Stimulated activated naive CD8-positive, alpha-beta T cell treated with anti-CD3 and anti-CD28 coated beads, Interleukin-15, amount 100 ng/mL, for 72 hours (primary cell): ENCODE measurements at regions not wholly inside any gene's neighbourhood (a gene's known extent, or its start where the extent isn't known, plus 50 kb on each side); places are given as distances from the start of the nearest gene placed in this dataset.
A peak's percentile ranks its signal among the peaks of the same experiment; 100 is the strongest.

Source experiments
- ATAC-seq: fragments of 150-1000 bp; cut with Tn5 transposase; 2 replicates; pipeline ENCODE4 v1.10.0; 2021; ENCODE audit warnings: mild to moderate bottlenecking, moderate library complexity
- DNase-seq, 2 donors: peaks; one replicate each; pipeline ENCODE4 v3.0.0; 2021 to 2022
- H3K27ac Mint-ChIP-seq, 2 donors: one replicate each; pipeline ENCODE4 v1.8.0; 2022; ENCODE audit warnings: mild to moderate bottlenecking in 2 of 2, mixed read lengths in 2 of 2, moderate library complexity in 2 of 2
- H3K27me3 Mint-ChIP-seq: one replicate; pipeline ENCODE4 v1.8.0; 2022; ENCODE audit warnings: mixed read lengths
- H3K4me1 Mint-ChIP-seq: one replicate; pipeline ENCODE4 v1.8.0; 2022; ENCODE audit warnings: mild to moderate bottlenecking, mixed read lengths
- H3K4me3 Mint-ChIP-seq, 2 donors: one replicate each; pipeline ENCODE4 v1.8.0; 2022; ENCODE audit warnings: mild to moderate bottlenecking in 2 of 2, mixed read lengths in 2 of 2, moderate library complexity in 1 of 2
- H3K9me3 Mint-ChIP-seq, 2 donors: one replicate each; pipeline ENCODE4 v1.8.0; 2022; ENCODE audit warnings: mixed read lengths in 2 of 2

DNA sequence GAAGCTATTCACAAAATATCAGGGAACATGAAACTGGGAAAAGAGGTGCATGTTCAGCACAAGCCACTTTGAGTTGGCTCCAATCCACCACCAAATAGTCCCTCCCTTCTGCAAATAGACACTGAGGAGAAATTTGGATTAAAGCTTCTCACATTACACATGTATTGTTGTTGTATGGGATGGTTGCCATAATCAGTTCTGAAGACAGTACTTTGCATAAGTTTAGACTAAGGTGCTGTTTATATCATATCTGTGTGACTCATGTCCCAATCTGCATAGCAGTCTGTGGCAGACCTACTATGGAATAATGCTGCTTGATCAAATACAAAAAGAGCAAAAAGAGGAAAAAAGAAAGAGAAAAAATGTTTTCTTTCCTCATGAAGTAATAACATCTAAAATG is 376.7 kb upstream of the DDI1 start:
- H3K27me3 Mint-ChIP-seq: no peaks in the 10 kb centered on the region
- no peak overlapping the region for H3K27ac Mint-ChIP-seq
- ATAC-seq (no peak), DNase-seq (no peak)
- H3K4me1 Mint-ChIP-seq: no peaks in the 10 kb centered on the region
- no peaks in the 10 kb centered on the region for H3K9me3 Mint-ChIP-seq
- no peak overlapping the region for H3K4me3 Mint-ChIP-seq

DNA sequence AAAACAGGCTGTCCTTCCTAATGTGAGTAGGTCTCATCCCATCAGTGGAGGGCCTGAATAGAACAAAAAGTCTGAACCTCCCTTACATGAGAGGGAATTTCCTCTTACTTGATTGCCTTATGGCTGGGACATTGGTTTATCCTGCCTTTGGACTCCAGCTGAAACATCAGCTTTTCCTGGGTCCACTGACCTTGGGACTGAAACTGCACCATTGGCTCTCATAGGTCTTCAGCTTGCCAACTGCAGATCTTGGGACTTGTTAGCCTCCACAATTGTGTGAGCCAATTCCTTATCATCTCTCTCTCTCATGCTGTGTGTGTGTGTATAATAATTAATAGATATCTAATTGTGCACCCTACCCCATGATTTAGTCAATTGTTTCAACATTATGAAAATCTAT is 375.3 kb upstream of the DDI1 start:
- ATAC-seq (no peak), DNase-seq (no peak)
- Mint-ChIP-seq H3K27ac (no peak overlapping the region), H3K27me3 (no peaks in the 10 kb centered on the region), H3K4me1 (no peaks in the 10 kb centered on the region), H3K4me3 (no peak overlapping the region), H3K9me3 (no peaks in the 10 kb centered on the region)

DNA sequence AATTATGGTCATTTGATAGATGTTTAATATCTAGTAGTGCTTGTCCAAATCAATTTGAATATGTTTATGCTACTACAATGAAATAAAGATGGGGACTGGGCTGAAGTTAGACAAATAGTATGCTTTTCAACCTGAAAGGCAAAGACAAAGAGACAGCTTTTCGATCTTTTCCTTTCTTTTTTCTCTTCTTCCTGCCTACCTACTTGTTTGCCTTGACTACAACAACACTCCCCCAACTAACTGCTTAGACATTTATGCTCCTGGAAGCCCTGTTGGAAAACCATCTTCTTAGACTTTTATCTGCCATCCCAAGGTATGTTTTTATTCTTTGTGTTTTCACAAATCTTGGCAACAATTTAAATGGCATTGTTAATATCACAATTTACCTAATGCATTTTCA is 374.4 kb upstream of the DDI1 start:
- Mint-ChIP-seq H3K4me3 (no peak overlapping the region), H3K27ac (no peak overlapping the region), H3K9me3 (no peaks in the 10 kb centered on the region), H3K4me1 (no peaks in the 10 kb centered on the region), H3K27me3 (no peaks in the 10 kb centered on the region)
- ATAC-seq (no peak), DNase-seq (no peak)

DNA sequence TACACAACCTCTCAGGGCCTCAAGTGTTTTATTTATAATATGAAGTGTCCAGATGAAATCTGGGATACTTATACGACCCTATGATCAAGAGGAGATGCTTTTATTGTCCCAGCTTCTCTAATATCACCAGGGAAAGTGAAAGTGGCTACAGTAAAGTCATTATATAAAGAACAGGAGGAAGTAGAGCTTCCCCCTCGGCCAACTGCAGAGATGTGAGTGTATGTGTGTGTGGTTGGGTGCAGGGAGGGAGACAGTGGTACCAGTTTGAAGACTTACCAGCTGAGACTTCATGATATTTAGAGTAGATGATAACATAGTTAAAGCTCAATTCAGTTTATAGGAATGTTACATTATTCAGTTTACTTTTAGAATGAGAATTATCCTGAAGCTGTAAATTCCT is 373.6 kb upstream of the DDI1 start:
- DNase-seq: no peak

DNA sequence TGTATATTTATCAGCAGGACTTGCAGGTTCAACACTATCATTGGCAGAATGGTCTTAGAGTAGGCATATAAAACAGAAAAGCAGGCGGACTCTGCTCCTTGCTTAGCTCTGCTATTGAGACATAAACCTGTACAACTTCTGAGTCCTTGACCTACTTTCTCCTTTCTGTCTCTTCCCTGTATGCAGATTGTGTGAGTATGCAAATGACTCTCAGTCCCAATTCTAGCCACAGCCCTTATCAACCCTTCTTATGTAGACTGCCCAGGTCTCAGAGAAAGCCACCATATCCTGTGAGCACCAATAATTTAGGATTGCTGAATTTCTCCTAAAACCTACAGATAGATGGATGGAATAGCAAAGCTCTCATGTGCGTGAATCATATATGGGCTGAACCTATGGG is 367.6 kb upstream of the DDI1 start:
- H3K4me3 Mint-ChIP-seq: no peak overlapping the region
- H3K9me3 Mint-ChIP-seq: no peaks in the 10 kb centered on the region
- H3K4me1 Mint-ChIP-seq: no peaks in the 10 kb centered on the region
- DNase-seq: no peak
- H3K27me3 Mint-ChIP-seq: no peaks in the 10 kb centered on the region
- no peak for ATAC-seq
- no peak overlapping the region for H3K27ac Mint-ChIP-seq

More for the DNA sequence above, 373.6 kb upstream of the DDI1 start:
- Mint-ChIP-seq H3K27ac (no peak overlapping the region), H3K27me3 (no peaks in the 10 kb centered on the region), H3K4me1 (no peaks in the 10 kb centered on the region), H3K4me3 (no peak overlapping the region), H3K9me3 (no peaks in the 10 kb centered on the region)
- ATAC-seq: no peak

DNA sequence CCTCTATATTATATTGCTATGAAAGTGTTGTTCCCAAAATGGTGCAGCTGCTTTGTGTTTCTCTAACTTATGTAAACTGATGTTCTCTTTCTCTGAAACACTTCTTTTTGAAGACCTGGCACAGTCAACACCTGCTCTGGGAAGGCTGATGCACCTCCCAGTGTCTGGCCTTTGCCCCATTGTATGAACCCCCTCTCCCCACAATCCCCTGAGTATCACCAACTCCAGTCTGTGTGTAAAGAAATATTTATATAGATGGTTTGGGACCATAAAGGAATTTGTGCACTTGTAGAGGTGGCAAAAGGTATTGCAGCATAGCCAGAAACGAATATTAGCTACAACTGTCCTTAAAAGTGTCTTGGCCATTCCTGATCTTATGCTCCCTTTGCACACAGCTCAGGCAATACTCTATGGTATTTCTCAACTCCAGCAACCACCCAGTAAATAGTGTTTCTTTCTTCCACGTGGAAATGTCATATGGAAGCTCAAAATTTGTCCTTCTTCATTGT is 365.2 kb upstream of the DDI1 start:
- no peak for DNase-seq
- H3K9me3 Mint-ChIP-seq: no peaks in the 10 kb centered on the region
- H3K27ac Mint-ChIP-seq: no peak overlapping the region
- H3K27me3 Mint-ChIP-seq: no peaks in the 10 kb centered on the region
- H3K4me3 Mint-ChIP-seq: no peak overlapping the region
- no peaks in the 10 kb centered on the region for H3K4me1 Mint-ChIP-seq
- ATAC-seq: no peak

DNA sequence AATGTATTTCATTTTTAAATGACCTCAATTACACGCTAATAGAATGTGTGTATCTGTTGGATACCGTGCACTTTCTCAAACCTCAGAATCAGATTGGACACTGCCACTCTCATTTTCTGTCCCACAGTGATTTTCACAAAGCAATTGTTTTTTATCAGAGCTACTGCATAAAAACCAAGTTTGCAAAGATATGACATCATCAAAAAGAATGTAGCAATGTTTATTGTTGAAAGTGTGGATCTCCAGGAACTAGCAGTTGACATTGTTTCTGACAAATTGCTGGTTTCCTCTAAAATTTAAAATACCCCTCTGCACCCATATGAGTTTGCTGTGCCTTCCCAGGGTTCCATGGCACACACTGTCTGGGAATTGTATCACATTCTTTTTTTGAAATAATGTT is 362.7 kb upstream of the DDI1 start:
- no peaks in the 10 kb centered on the region for H3K4me1 Mint-ChIP-seq
- H3K4me3 Mint-ChIP-seq: no peak overlapping the region
- no peaks in the 10 kb centered on the region for H3K27me3 Mint-ChIP-seq
- DNase-seq (no peak), ATAC-seq (no peak)
- H3K9me3 Mint-ChIP-seq: no peaks in the 10 kb centered on the region
- no peak overlapping the region for H3K27ac Mint-ChIP-seq

DNA sequence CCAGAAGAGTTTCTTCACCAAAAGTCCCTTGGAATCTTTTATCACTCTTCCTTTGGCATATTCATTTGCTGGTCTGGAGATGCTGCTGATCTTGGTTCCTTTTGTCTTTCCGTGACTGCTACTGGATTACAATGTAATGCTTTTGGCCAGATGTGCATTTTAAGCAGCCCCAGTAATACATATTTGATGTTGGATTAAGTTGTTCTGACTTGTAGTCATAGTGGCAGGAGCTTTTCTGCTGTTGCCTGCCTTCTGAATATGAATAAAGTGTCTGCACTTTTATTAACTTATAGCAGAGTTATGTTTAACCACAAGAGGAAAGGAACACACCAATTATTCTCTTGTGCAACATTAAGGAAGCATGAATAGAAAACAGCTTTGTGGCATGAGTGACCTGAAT is 360.0 kb upstream of the DDI1 start:
- Mint-ChIP-seq H3K27ac (no peak overlapping the region), H3K4me1 (no peaks in the 10 kb centered on the region), H3K27me3 (no peaks in the 10 kb centered on the region), H3K9me3 (no peaks in the 10 kb centered on the region), H3K4me3 (no peak overlapping the region)
- DNase-seq (no peak), ATAC-seq (no peak)

DNA sequence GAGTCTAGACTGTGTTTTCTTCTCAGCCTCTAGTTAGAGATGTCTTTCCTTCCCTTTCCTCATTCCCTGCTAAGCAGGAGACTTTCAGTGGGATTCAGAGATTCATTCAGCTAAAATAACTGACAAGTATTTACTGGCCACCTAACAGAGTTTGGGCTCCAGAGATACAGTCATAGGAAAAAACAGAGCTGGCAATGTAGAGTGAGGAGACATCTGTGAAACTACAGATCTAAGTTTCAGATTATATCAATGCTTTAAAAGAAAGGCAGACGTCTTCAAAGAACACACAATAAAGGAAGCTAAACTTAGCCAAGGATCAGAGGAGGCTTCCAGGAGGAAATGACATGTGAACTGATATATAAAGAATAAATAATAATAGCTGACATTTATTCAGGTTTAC is 355.6 kb upstream of the DDI1 start:
- no peaks in the 10 kb centered on the region for H3K9me3 Mint-ChIP-seq
- H3K27ac Mint-ChIP-seq: no peak overlapping the region
- H3K4me1 Mint-ChIP-seq: peaks cover 7% of the 10 kb centered on the region
- DNase-seq (no peak), ATAC-seq (no peak)
- no peak overlapping the region for H3K4me3 Mint-ChIP-seq
- no peaks in the 10 kb centered on the region for H3K27me3 Mint-ChIP-seq

DNA sequence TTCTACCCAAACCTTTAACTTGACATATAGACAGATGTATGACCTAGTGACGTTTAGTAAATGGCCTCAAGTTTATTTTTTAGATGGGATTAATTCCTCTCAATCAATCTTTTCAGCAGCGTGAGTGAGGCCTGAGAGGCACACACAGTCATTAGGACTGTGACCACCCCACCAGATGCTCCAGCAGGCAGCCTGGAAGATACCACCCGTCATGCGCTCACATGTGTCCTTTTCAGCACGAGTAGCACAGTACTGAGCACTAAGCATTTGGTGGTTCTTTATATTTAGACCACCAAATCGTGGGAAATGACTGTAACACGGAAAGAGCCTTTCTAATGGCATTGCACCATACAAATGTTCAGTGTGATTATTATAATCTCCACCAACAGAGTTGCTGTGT is 354.6 kb upstream of the DDI1 start:
- Mint-ChIP-seq H3K9me3 (no peaks in the 10 kb centered on the region), H3K27me3 (no peaks in the 10 kb centered on the region), H3K27ac (no peak overlapping the region), H3K4me1 (peaks cover 7% of the 10 kb centered on the region), H3K4me3 (no peak overlapping the region)
- ATAC-seq: peak; percentile 15
- no peak for DNase-seq

DNA sequence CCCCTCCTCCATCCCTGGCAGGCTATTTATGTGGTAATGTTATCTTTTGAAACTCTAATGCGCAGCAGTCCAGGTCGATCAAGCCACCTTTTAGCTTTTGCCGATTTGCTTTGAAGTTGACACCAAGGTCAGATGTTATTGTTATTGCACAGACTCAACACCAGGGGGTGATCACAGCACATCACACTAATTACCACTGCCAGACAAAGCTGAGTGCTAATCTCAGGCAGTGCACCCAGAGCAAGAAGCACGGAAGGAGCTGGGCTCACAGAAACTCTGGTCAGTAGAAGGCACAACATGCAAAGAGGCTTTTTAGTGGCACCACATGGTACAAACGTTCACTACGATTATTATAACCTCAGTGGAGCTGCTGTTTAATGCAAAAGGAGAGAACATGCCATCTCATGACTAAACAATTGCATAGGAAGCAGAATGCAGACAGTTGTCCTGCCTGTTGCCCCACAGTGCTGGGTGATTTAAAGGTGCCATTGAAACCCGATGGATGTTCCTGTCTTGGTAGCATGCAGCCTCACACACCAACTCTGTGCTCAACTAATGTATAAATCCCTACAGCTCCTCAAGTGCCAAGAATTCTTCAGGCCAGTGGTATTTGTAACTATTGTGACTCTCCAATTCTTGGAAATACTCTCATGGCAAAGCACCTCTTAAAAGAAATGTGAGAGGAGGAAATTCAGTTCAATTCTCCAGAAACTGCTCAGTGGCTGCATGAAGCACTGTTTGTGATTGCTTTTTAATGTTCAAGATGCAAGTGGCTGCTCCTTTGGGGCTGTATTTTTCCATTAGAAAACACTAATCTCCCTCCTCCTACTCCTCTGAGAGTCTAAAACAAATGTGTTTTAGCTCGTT is 353.9 kb upstream of the DDI1 start:
- H3K9me3 Mint-ChIP-seq: no peaks in the 10 kb centered on the region
- peak; percentile 79 for ATAC-seq
- H3K27me3 Mint-ChIP-seq: no peaks in the 10 kb centered on the region
- H3K4me1 Mint-ChIP-seq: peaks cover 7% of the 10 kb centered on the region
- no peak overlapping the region for H3K27ac Mint-ChIP-seq
- peak; percentile 34 to 37 for DNase-seq
- H3K4me3 Mint-ChIP-seq: no peak overlapping the region

DNA sequence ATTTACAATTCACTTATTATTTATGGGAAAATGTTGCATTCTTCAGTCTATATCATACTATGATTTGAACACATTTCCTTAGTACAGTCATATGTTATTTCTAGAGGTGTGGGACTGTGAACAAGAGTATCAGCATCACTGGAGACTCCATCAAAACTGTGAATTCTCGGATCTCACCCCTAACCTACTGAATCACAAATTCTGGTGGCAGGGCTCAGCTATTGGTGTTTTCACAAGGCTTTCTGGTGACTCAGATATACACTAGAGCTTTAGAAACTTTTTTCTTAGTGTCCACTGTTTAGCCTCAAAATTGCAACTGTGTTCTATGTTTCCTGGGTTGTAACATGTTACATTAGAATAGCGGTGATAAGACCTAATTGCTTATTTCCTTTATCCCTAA is 352.9 kb upstream of the DDI1 start:
- peaks cover 7% of the 10 kb centered on the region for H3K4me1 Mint-ChIP-seq
- DNase-seq: no peak

DNA sequence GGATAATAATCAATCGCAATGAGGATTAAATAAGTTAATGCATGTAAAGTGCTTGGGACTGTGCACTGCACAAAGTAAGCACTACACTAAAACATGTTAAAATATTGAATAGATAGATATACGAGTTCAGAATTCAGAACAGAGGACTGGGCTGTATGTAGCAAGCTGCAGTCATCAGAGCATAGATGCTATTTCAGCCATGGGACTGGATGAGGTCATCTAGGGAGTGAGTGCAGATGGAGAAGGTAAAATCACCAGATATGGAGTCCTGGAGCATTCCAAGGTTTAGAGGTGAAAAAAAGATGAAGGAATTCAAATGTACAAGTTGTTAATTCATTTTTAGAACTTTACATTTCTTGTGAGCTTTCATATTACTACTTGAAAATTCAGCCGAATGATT is 347.5 kb upstream of the DDI1 start:
- Mint-ChIP-seq H3K9me3 (no peaks in the 10 kb centered on the region), H3K27ac (no peak overlapping the region), H3K27me3 (no peaks in the 10 kb centered on the region), H3K4me1 (no peaks in the 10 kb centered on the region), H3K4me3 (no peak overlapping the region)
- ATAC-seq (no peak), DNase-seq (no peak)

More for the DNA sequence above, 352.9 kb upstream of the DDI1 start:
- Mint-ChIP-seq H3K27me3 (no peaks in the 10 kb centered on the region), H3K9me3 (no peaks in the 10 kb centered on the region), H3K27ac (no peak overlapping the region), H3K4me3 (no peak overlapping the region)
- ATAC-seq: no peak

DNA sequence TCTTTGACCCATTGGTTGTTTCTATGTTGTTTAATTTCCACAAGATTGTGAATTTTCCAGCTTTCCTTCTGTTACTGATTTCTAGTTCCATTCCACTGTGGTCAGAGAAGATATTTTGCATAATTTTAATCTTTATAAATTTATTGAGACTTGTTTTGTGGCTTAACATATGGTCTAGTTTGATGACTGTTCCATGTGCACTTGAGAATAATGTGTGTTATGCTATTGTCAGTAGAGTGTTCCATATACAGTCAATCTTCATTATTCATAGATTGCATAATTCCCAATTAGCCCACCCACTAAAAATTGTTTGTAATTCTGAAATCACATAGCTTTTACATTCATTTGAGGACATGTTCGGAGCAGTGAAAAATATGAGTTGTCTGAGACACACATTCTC is 346.1 kb upstream of the DDI1 start:
- H3K4me1 Mint-ChIP-seq: no peaks in the 10 kb centered on the region
- H3K27ac Mint-ChIP-seq: no peak overlapping the region
- H3K4me3 Mint-ChIP-seq: no peak overlapping the region
- H3K9me3 Mint-ChIP-seq: no peaks in the 10 kb centered on the region
- DNase-seq (no peak), ATAC-seq (no peak)
- H3K27me3 Mint-ChIP-seq: no peaks in the 10 kb centered on the region

DNA sequence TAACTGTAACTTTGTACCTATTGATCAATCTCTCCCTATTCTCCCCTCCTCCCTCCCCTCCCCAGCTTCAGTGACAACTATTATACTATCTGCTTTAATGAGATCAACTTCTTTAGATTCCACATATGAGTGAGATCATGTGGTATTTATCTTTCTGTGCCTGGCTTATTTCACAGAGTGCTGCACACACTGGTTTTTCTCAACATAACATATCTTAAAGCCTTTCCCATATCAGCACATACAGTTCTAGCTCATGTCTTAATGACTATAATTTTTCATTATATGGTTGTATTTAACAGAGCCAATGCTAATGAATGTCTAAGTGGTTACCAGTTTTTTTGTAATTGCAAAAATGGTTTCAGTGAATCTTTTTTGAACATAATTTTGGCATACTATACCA is 340.3 kb upstream of the DDI1 start:
- DNase-seq: no peak
- peaks cover 0 to 6% of the 10 kb centered on the region in 2 donors for H3K9me3 Mint-ChIP-seq
- H3K27ac Mint-ChIP-seq: no peak overlapping the region
- H3K4me1 Mint-ChIP-seq: no peaks in the 10 kb centered on the region
- no peak for ATAC-seq
- no peaks in the 10 kb centered on the region for H3K27me3 Mint-ChIP-seq
- H3K4me3 Mint-ChIP-seq: no peak overlapping the region

DNA sequence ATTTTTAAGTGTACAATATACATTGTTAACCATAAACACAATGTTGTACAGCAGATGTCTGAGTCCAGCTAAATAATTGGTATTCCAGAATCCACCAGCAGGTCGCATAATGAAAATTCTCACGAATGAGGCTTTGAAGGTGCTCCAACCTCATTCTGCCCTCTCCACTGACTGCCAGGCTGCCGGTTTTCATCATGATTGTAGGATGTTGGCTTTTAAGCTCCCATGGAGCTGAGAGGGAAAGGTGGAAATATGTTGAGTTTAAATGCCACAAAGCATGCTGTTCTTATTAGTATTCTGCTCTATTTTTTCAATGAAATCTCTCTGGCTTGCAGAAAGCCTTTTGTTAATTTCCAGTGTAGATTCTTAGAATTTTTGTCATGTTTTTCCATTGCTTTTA is 337.2 kb upstream of the DDI1 start:
- Mint-ChIP-seq H3K27ac (no peak overlapping the region), H3K4me1 (no peaks in the 10 kb centered on the region), H3K4me3 (no peak overlapping the region), H3K9me3 (peaks cover 0 to 6% of the 10 kb centered on the region in 2 donors), H3K27me3 (no peaks in the 10 kb centered on the region)
- no peak for DNase-seq
- no peak for ATAC-seq

DNA sequence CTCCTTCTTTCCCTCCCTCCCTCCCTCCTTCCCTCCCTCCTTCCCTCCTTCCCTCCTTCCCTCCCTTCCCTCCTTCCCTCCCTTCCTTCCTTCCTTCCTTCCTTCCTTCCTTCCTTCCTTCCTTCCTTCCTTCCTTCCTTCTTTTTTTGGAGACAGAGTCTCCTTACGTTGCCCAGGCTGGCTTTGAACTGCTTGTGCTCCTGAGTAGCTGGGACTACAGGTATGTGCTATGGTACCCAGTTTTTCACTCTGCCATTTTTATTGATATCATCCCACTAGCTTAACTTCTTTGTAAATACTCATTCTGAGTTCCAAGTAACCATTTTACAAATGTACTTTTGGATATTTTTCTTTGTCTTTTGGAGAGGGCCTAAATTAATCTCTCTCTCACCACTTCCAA is 336.8 kb upstream of the DDI1 start:
- Mint-ChIP-seq H3K27me3 (no peaks in the 10 kb centered on the region), H3K9me3 (peaks cover 0 to 6% of the 10 kb centered on the region in 2 donors), H3K27ac (peak overlapping the region in 1 of 2 donors; percentile 64), H3K4me1 (no peaks in the 10 kb centered on the region), H3K4me3 (no peak overlapping the region)
- DNase-seq (no peak), ATAC-seq (no peak)
